ENCODE measurements at regions not wholly inside any gene's neighbourhood (a gene's known extent, or its start where the extent isn't known, plus 50 kb on each side); places are given as distances from the start of the nearest gene placed in this dataset.
"Not testable (repeated sequence)": the region's sequence is repeated elsewhere in the genome, so short reads cannot be mapped to it uniquely, and the experiment has no call there.

GRCh38 chr2:118374974-118375755 lies 286.9 kb downstream of the INSIG2 start:
- FAIRE-seq, result no peak

- FAIRE-seq, result no peak
Observed at GRCh38 chr2:118372886-118373830, 284.9 kb downstream of the INSIG2 start.

GRCh38 chr2:118371515-118371914 lies 283.2 kb downstream of the INSIG2 start:
- no peak for FAIRE-seq

- not testable (repeated sequence) for FAIRE-seq
Observed at GRCh38 chr2:118369521-118369920, 281.2 kb downstream of the INSIG2 start.

- no peak for FAIRE-seq
Observed at GRCh38 chr2:118363604-118364003, 275.3 kb downstream of the INSIG2 start.

- no peak for FAIRE-seq
Observed at GRCh38 chr2:118356051-118356450, 267.8 kb downstream of the INSIG2 start.

- FAIRE-seq, result no peak
Observed at GRCh38 chr2:118351796-118352195, 263.5 kb downstream of the INSIG2 start.

GRCh38 chr2:118350621-118351020 lies 262.4 kb downstream of the INSIG2 start:
- FAIRE-seq, result no peak

- no peak for FAIRE-seq
Observed at GRCh38 chr2:118349365-118349764, 261.1 kb downstream of the INSIG2 start.

GRCh38 chr2:118348380-118349034 lies 260.2 kb downstream of the INSIG2 start:
- no peak for FAIRE-seq

GRCh38 chr2:118345465-118345864 lies 257.2 kb downstream of the INSIG2 start:
- no peak for FAIRE-seq

GRCh38 chr2:118340103-118340502 lies 251.8 kb downstream of the INSIG2 start:
- FAIRE-seq, result no peak

GRCh38 chr2:118339386-118339785 lies 251.1 kb downstream of the INSIG2 start:
- FAIRE-seq, result peak; percentile 3

- FAIRE-seq, result no peak
Observed at GRCh38 chr2:118333664-118334063, 245.4 kb downstream of the INSIG2 start.

GRCh38 chr2:118325321-118325955 lies 237.2 kb downstream of the INSIG2 start:
- no peak for FAIRE-seq

- no peak for FAIRE-seq
Observed at GRCh38 chr2:118322406-118322805, 234.1 kb downstream of the INSIG2 start.

GRCh38 chr2:118321432-118322105 lies 233.3 kb downstream of the INSIG2 start:
- no peak for FAIRE-seq

GRCh38 chr2:118320658-118321057 lies 232.4 kb downstream of the INSIG2 start:
- FAIRE-seq, result no peak

GRCh38 chr2:118320196-118320595 lies 231.9 kb downstream of the INSIG2 start:
- no peak for FAIRE-seq

GRCh38 chr2:118319271-118319684 lies 231.0 kb downstream of the INSIG2 start:
- no peak for FAIRE-seq

- no peak for FAIRE-seq
Observed at GRCh38 chr2:118315606-118316005, 227.3 kb downstream of the INSIG2 start.
